Amniotic stem cell (primary cell): ENCODE measurements at regions not wholly inside any gene's neighbourhood (a gene's known extent, or its start where the extent isn't known, plus 50 kb on each side); places are given as distances from the start of the nearest gene placed in this dataset.
"Not testable (repeated sequence)": the region's sequence is repeated elsewhere in the genome, so short reads cannot be mapped to it uniquely, and the experiment has no call there.

Source experiments
- DNase-seq: peaks from one replicate; lab custom pipeline; 2025; lab: John Stamatoyannopoulos, UW

DNA sequence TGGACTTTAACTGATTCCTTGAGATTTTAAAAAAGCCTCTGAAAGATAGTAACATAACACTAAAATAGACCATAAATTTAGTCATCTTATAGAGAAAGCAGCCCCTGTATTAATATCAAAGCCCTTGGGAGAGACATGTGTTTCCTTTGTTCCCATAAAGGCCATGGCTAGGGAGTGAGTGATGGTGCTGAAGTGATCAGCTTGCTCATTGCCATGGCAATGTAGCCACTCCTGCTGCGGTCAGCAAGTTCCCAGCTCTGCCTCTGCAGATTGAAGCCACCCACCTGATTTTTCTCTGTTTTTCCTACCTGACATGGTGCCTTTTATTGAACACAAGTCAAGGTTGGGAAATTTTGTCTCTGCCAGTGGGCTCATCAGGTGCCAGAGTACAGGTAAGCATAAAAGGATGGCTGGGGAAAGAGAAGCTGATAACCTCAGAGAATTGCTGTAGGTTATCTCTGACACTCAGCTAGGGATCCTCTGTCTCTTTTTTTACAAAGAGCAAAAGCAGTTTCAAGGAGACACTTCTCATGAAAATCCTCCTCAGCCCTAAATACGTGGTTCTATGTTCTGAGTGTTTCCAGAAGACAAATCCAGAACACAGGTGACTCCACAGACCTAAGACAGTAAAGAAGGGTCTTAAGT is 296.3 kb upstream of the NMUR2 start:
- DNase-seq, result no peak

DNA sequence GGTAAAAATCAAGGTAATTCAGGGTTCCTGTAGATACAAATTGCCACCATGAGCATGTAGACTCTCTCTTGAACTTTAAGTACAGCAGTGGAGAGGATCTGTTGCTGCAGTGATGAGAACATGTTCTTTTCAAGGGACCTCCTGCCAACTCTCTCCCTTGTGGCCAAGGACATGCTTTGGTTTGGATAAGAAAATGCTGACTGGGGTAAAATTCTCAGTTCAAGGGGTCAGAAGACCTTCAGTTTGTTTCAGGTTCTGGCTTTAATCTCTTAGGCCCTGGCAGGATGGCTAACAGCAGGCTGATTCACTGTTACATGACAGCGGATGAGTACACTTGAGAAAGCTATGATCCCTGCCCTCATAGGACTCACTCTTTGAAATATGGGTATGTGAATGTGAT is 299.2 kb upstream of the NMUR2 start:
- DNase-seq, result no peak

DNA sequence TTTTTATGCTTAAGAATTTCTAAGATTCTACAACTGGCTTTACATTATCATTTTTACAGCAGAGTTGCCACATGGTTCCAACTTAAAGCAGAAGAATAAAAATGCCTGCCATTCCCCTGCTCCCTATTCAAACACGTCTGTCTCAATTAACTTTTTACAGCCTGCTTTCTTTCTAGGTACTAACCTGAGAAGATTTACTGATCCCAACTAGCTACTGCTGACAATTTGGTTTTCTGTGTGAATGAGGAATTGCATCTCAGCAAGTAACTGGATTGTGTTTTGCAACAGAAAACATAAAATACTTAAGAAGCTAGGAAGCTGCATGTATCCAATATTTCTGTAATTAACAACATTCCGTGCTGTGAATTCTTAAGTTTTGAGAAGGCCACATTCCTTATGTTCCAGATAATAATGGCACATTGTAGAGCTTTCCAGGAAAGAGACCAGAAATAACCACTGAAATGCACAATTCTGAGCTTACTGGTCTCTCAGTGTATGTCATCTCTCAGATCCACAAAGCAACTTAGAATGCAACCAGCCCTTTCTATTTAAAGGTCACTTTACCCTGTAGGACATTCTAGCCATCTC is 306.8 kb upstream of the NMUR2 start:
- no peak for DNase-seq

DNA sequence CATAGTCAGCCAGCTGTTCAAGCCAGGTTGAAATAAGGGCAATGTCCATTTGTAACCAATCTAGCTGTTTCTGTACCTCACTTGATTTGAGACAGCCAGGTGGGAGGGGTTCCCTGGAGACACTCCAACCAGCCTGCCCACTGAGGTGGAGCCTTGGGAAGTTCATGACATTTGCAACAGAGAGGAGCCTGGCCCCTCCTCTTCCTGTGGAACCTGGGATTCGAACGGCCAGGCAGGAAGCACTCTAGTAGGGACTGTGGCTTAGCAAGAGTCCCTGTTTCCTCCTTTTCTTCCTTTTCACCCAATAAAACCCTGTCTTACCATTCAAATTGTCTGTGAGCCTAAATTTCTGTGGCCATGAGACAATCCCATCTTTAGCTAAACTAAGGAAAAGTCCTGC is 312.3 kb upstream of the NMUR2 start:
- no peak for DNase-seq

DNA sequence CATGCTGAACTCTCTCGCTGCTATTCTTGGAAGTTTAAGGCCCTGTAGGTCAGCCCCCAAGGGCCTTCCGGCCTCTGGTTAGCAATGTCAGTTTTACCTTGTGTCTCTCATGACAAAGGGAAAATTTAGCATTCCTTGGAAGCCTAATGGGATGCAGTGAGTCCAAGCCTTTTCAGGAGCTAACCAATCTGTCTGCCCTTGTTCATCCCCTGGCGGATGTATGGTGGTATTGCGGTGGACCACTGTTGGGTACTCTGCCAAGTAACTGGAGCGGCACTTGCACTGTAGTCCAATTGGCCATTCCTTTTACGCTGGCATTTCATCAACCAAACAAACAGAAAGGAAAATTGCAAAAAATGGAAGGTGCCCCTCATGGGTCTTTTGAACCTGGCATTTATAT is 318.4 kb upstream of the NMUR2 start:
- no peak for DNase-seq

DNA sequence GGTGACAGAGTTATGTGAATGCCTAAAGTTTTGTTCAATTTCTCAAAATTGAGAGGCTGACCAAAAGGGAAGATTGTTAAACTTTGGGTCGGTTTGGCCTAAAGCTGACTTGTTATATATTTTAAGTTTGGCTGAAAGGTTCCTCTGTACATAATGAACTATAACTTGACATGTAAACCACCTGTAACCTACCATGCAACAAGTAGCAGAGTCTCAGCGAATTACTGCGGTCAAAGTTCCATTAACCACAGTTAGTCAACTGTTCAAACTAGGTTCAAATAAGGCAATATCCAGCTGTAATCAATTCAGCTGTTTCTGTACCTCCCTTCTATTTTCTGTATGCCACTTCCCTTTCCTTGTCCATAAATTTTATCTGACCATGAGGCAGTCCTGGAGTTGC is 325.1 kb upstream of the NMUR2 start:
- no peak for DNase-seq

DNA sequence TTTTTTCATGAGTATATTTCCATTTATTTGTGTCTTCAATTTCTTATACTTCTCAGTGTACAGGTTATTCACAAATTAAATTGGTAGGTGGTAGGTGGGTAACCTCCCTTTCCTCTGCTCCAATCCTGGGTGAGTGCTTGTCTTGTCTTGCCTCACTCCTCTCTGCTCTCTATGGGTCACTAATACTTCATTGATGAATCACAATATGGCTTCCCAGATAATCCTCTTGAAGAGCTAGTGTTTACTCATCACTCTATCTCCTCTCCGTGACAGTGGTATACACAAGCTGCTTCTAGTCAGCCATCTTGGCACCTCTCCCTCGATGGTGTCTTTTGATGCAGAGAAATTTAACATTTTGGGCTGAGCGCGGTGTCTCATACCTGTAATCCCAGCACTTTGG is 331.8 kb upstream of the NMUR2 start:
- no peak for DNase-seq

DNA sequence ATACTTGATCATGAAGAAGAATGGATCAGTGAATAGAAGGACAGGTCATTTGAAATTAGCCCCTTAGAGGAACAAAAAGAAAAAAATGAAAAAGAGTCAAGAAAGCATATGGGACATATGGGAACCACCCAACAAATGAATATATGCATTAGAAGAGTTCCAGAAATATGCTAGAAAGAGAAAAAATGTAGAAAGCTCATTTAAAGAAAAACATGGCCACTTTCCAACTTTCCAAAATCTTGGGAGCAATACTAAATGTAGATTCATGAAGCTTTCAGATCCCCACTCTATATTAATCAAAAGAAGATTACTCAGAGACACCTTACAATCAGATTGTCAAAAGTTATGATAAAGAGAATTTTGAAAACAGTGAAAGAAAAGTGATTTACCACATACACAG is 334.8 kb upstream of the NMUR2 start:
- DNase-seq, result no peak

DNA sequence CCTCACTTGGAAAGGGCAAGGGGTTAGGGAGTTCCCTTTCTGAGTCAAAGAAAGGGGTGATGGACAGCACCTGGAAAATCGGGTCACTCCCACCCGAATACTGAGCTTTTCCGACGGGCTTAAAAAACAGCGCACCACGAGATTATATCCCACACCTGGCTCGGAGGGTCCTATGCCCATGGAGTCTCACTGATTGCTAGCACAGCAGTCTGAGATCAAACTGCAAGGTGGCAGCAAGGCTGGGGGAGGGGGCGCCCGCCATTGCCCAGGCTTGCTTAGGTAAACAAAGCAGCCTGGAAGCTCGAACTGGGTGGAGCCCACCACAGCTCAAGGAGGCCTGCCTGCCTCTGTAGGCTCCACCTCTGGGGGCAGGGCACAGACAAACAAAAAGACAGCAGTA is 336.0 kb upstream of the NMUR2 start:
- not testable (repeated sequence) for DNase-seq

DNA sequence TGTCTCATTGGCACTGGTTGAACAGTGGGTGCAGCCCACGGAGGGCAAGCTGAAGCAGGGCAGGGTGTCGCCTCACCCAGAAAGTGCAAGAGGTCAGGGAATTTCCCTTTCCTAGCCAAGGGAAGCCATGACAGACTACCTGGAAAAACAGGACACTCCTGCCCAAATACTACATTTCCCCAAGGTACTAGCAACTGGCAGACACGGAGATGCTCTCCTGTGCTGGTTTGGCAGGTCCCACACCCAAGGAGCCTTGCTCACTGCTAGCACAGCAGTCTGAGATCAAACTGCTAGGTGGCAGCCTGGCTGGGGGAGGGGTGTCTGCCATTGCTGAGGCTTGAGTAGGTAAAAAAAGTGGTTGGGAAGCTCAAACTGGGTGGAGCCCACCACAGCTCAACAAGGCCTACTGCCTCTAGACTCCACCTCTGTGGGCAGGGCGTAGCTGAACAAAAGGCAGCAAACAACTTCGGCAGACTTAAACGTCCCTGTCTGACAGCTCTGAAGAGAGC is 382.7 kb upstream of the NMUR2 start:
- not testable (repeated sequence) for DNase-seq

DNA sequence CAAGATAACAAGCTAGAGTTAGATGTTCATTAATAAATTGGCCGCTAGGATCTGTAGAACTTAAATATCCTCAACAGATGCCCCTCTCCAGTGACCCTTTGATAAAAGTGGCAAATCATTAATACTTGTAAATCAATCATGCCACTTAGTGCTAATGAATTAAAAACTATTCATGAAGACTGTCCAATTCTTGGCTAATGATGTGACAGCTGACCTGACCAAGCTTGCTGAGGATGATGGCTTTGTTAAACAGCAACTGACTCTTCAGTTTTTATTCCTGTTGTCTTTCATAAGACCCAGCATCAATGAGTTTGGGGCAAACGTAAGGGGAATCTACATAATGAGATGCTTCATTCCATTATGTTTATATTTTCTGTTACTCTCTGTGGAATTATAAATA is 396.8 kb upstream of the NMUR2 start:
- no peak for DNase-seq

DNA sequence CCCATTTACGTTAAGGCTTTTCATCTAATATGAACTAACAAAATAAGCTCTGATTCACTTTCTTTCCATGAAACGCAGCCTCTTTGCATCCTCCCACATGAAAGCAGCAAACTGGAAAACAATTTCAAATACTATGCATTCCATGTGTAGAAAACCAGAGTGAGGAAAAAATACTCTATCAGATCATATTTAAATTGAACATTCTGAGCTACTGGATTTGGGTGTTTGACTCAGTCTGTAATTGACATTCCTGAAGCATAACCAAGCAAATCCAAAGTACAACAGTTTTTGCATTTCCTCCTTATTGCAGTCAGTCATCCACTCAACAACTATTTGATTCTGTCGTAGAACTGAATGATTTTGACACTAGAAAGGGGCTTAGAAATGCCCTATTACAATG is 399.1 kb upstream of the NMUR2 start:
- no peak for DNase-seq

DNA sequence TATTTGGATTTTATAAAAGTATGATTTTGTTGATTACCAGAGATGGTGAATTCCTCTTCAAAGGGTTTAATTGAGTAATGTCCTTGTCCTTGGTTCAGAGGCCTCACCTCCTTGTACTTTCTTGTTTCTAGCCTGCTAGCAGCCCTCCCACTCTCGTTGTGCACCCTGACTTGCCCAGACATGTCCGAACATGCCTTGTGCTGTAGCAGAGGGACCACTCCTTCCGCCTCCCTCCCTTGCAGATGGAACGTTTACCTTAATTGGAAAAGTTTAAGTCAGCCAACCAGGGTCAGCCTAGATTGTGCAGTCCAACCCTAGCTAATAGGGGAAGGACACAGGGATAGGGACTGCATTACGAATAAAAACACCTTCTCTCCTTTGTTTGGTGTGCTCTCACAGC is 406.9 kb upstream of the NMUR2 start:
- no peak for DNase-seq

DNA sequence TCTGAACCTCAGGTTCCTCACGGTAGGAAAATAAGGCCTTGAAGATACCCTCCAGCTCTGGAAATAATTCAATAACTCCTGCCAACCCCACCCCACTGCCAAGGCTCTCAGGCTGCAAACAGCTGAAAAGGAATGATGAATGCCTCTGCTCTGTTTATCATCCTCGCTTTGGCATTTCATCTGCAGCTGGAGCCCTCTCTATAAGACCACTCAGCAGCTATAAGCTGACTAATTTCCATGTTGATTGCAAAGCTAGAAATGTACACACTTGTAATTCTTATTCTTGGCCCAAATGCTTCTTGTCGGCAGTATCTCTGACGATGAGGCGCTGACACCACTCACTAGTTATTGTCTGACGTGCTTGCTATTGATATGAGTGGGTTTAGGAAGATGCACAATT is 408.4 kb upstream of the NMUR2 start:
- no peak for DNase-seq

DNA sequence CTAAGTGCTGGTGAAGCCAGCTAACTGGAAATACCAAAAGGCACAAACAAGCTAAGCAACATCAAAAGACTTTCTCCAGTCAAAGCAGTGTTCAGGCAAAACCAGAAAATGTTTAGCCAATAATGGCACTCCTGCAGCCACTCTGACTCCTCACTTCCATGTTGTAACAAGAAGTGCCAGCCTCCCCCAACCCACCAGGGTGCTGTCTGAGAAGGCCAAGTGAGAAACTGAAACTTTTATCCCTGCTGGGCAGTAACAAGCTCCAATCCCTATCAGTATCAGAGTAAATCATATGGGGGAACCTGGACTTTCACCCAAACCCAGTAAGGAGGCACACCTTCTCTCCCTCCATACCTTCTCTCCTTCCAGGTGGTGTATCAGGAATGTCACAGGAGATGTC is 414.8 kb upstream of the NMUR2 start:
- DNase-seq, result no peak

DNA sequence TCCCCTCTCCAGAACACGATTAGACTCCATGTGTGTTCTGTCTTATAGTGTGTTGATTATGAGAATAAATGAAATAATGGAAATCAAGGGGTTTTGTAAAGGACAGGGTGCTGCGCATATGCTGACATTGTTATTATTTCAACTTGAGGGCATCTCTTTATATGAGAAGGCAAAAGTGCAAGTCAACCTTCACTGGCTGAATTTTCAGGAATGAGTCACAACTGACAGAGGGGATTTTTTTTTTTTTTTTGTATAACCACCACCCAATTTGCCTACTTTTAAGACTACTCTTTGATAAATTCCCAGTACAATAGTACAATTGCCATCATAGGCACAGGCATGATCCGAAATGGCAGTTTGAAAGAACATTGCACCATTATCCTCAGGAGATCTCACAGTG is 419.2 kb upstream of the NMUR2 start:
- no peak for DNase-seq

DNA sequence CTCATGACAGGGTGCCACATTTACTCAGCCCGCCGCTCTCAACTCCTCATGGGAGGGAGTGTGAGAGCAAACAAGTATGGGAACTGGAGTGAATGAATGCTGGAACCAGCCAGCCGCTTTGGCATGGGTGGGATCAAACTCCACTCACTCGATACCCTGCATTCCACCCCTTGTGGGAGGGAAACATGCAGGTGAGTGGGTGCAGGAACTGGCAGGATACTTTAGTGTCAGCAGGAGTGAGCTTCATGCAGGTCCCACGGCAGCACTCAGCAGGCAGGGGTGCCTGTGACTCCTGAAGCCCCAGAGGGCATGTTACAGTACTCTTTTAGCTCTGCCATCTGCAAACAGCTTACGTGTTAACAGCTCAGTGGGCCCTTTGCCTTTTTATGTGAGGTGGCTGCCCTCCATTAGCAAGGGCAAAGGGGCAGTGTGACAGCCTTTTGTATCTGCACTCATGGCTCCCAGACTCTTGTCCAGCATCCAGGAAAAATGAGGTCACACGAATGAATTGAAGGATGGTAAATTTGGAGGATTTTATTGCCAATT is 433.2 kb upstream of the NMUR2 start:
- no peak for DNase-seq

DNA sequence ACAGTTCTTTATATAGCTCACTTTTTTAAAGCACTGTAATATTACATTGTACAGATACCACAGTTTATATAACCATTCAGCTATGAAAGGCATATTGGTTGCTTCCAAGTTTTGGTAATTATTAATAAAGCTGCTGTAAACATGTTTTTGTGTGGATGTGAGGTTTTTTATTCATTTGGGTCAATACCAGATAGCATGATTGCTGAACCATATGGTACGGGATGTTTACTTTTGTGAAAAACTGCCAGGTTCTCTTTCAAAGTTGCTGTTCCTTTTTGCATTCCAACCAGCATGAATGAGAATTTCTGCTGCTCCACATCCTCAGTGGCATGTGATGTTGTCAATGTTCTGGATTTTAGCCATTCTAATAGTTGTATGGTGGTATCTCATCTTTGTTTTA is 439.6 kb upstream of the NMUR2 start:
- no peak for DNase-seq

DNA sequence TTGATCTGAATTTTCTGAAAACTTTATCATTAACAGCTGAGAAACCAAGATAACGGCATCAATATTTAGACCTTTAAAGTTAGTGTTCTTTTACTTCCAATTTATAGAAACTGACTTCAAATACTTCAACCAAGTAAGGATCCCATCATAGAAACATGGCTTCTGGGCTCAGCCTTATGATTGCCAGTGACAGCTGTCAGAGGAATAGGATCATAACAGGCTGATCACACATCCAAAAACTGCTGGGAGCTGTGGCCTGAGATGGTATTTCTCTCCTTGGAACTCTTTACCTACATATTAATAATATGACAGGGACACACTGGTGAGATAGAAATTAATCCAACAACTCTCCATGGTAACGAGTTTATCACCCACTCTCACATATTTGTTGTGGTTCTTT is 448.3 kb upstream of the NMUR2 start:
- DNase-seq, result no peak

DNA sequence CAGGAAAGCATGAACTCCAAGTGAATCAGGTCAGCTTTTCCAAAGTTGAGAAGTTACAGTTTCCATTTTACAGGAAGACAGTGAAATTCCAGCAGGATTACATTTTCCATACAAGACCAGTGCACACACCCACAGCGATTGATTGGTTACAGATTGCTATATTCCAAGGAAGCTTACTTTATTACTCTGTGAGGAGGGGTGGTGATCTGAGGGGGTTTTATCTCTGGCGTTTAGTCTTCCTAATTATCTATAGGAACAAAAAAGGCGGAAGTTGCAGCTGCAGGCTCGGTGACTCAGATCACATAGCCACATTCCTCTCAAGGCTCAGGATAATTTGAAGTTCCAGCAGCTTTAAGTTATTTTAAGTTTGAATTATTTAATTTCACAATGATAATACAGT is 450.4 kb upstream of the NMUR2 start:
- no peak for DNase-seq

DNA sequence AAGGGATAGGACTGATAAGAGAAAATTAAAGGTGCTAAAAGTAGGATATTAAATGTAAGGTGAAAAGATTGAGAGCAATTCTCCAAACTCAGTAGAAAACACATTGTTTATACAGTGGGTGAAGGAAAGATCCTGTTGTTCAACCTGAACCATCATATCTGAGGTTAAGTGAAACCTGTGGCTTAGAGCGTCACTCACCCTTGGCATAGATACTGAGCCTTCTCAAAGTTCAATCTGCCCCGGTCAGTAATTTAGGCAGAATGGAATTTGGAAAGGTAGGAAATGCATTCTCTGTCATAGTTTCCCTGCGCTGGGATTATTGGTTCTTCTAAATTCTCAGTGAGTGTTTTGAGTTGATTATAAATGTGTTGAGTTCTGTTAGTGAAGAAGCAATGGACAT is 456.2 kb upstream of the NMUR2 start:
- no peak for DNase-seq

DNA sequence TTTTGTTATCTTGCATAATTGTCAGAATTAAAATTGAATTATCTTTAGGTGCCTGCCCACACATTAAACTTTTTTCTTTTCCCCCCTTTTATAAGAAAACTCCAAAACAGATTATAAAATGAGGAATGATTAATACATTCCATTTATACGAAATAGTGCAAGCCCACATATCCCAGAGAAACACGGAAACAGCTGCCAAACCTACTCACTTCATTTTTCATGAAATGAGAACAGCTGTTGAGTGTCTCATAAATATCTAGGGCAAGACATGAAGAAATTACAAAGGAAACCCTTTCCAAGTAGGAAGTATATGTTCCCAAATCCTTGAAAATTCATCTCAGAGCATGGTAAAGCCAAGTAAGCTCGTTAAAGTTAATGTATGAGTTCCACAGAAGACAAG is 459.4 kb upstream of the NMUR2 start:
- no peak for DNase-seq

DNA sequence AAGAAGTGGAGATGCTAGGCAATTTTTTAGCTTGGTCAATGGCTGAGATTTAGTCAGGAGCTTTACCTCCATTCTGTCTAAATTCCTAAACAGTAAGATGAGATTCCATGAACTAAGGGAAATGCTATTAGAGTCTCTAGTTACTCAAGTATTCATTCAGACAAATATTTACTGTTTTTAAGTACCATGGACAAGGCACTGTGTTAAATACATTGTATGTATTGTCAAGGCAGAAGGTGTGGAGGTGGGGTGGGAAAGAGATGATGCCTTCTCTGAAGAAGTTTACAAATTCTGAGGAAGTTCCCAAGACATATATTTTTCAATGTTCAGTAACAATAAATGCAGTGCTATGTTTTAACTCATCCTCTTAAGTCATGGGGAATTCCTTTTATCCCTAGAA is 459.9 kb upstream of the NMUR2 start:
- DNase-seq, result no peak

DNA sequence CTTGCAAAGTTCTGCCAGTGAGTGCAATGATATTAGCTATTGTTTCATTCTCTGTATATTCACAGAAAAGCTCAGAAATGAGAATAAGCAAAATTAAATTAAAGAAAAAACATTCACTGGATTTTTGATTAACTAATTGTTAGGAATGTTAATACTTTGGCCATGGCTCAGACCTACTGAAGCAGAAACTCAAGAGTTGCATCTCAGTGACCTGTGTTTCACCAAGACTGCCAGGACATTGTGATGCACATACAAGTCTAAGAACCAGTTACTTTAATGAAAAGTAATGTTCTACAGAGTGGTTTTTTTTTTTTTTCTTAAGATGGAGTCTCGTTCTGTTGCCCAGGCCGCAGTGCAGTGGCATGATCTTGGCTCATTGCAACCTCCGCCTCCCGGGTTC is 464.9 kb upstream of the NMUR2 start:
- no peak for DNase-seq
